Lower lobe of right lung (tissue), 2 donors: ENCODE measurements at regions not wholly inside any gene's neighbourhood (a gene's known extent, or its start where the extent isn't known, plus 50 kb on each side); places are given as distances from the start of the nearest gene placed in this dataset.

Experiments
- ATAC-seq, 2 donors: fragments of 200-7000 bp; cut with Tn5 transposase; one replicate each; pipeline ENCODE4 v1.9.1; 2020 to 2022; ENCODE audit warnings: mild to moderate bottlenecking in 2 of 2, moderate library complexity in 2 of 2
- DNase-seq: peaks from one replicate; pipeline ENCODE4 v3.0.0-alpha.2; 2020
- H3K27ac ChIP-seq: fragments of 200-600 bp; one replicate; pipeline ENCODE4 v1.8.0; 2022
- H3K27me3 ChIP-seq: fragments of 200-600 bp; one replicate; pipeline ENCODE4 v1.8.0; 2022; ENCODE audit warnings: low read depth
- H3K36me3 ChIP-seq: fragments of 200-600 bp; one replicate; pipeline ENCODE4 v1.8.0; 2022; ENCODE audit warnings: mild to moderate bottlenecking
- H3K4me1 ChIP-seq: fragments of 200-600 bp; one replicate; pipeline ENCODE4 v1.8.0; 2022
- H3K4me3 ChIP-seq: fragments of 200-600 bp; one replicate; pipeline ENCODE4 v1.8.0; 2022; ENCODE audit warnings: mild to moderate bottlenecking
- H3K9me3 ChIP-seq: fragments of 200-600 bp; one replicate; pipeline ENCODE4 v1.8.0; 2022
- CTCF ChIP-seq: fragments of 200-600 bp; IDR thresholded peaks from one replicate; pipeline ENCODE4 v1.8.0; 2022; ENCODE audit warnings: antibody characterized with exemption, mild to moderate bottlenecking
- intact Hi-C: fragments of 100-400 bp; cut with DNase I; formaldehyde crosslinking; loops from one replicate; pipeline ENCODE4 v1.11.0; 2022
- donor health status: DM: no; HTN: yes; CAD: no; lungs with severe emphysema.

DNA sequence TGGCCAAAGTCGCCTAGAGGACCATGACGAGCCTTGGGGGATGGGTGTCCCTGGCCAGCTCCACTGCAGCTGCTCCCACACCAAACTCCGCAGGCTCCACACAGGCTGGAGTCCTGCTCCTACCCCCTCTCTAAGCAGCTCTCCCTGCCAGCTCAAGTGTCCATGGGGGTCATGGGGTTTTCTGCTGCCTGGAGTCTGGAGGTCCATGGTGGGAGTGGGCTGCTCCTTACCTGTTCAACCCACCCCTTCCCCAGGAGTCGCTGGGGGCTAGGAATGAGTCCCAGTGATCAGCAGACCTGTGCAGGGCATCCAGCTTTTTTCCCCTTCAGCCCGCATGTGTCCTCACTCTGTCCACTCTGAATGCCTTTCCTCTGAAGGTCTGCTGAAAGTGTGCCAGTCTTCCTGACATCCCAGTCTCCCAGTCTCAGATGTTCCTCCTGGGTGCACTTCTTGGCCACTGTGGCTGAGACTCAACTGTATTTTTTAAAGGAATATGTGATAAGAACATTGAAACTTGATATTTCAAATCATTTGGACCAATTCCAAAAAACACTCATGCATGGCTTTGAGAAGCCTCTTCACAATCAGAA lies 261.3 kb upstream of the ANKH start:
- Histone ChIP-seq H3K4me3 (no peak overlapping the region), H3K4me1 (no peaks in the 10 kb centered on the region), H3K27me3 (no peaks in the 10 kb centered on the region), H3K27ac (no peak overlapping the region), H3K9me3 (peaks cover 7% of the 10 kb centered on the region), H3K36me3 (no peaks in the 10 kb centered on the region)
- DNase-seq (no peak), ATAC-seq (peak in 1 of 2 donors; percentile 11)
- TF ChIP-seq CTCF = no peak
- intact Hi-C loops = no loop called here

GRCh38 chr5:15131909-15132308 lies 260.3 kb upstream of the ANKH start:
- Histone ChIP-seq H3K27me3 (no peaks in the 10 kb centered on the region), H3K4me3 (no peak overlapping the region), H3K27ac (no peak overlapping the region), H3K36me3 (no peaks in the 10 kb centered on the region), H3K4me1 (no peaks in the 10 kb centered on the region), H3K9me3 (peaks cover 7% of the 10 kb centered on the region)
- intact Hi-C loops = no loop called here
- DNase-seq (no peak), ATAC-seq (no peak)
- no peak for TF ChIP-seq CTCF

DNA sequence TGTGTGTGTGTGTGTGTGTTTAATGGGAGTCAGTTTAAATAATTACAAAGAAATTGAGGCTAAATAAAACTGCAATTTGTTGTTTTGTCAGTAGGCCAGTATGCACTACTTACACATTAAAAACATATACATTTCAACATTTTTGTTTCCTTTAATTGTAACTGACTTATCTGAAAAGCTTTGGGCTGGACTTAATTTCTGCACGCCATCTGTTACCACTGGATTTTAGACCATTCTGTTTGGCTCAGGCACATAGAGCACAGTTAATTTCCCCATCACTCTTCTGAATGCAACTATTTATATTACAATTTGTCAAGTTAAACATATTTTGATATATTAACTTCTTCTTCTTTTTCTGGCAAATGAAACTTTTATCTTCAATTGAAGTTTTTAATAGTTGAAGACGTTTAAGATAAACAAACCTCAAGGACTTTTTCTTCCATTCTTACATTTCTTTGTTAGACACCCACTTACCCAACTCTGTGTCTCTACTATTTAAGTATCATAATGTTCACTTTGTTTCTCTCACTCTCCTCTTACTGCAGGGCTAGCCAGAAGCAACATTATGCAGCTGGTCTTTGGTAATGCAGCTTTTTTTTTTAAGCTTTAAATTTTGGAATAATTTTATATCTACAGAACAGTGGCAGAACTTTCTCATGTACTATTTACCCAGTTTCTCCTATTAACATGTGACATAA lies 253.4 kb upstream of the ANKH start:
- Histone ChIP-seq H3K27me3 (no peaks in the 10 kb centered on the region), H3K27ac (no peak overlapping the region), H3K36me3 (no peaks in the 10 kb centered on the region), H3K4me3 (no peak overlapping the region), H3K4me1 (no peaks in the 10 kb centered on the region), H3K9me3 (peaks cover 5% of the 10 kb centered on the region)
- ATAC-seq (no peak), DNase-seq (no peak)
- intact Hi-C loops = no loop called here
- no peak for TF ChIP-seq CTCF

- Histone ChIP-seq H3K4me1 (no peaks in the 10 kb centered on the region), H3K36me3 (no peaks in the 10 kb centered on the region), H3K27me3 (no peaks in the 10 kb centered on the region), H3K27ac (no peak overlapping the region), H3K9me3 (no peaks in the 10 kb centered on the region), H3K4me3 (no peak overlapping the region)
- no peak for TF ChIP-seq CTCF
- intact Hi-C loops = no loop called here
- ATAC-seq = no peak
- no peak for DNase-seq
These were observed 252.9 kb upstream of the ANKH start for GRCh38 chr5:15124461-15124860.

DNA sequence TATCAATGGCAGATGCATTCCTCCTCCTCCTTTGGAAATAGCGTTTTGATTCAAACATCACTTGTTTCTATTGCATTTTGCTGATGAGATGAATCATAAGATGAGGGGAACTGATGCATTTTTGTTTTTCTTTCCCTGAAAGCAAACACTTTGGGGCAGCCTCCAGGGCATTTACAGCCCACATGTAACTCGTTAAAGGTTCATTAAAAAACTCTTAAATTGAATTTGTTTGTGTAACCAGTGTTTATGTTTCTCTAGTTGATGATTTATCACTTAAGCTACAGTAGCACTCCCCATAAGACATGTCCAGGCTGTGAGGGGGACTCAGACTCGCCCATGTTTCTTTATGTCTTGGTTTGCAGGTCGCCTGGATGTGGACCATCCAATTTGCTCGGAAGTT lies 246.1 kb upstream of the ANKH start:
- ATAC-seq (no peak), DNase-seq (no peak)
- Histone ChIP-seq H3K36me3 (no peaks in the 10 kb centered on the region), H3K4me1 (no peaks in the 10 kb centered on the region), H3K4me3 (no peak overlapping the region), H3K27ac (no peak overlapping the region), H3K27me3 (no peaks in the 10 kb centered on the region), H3K9me3 (no peaks in the 10 kb centered on the region)
- TF ChIP-seq CTCF = no peak
- intact Hi-C loops = no loop called here
